NCI-H510A (cell line): ENCODE measurements at regions not wholly inside any gene's neighbourhood (a gene's known extent, or its start where the extent isn't known, plus 50 kb on each side); places are given as distances from the start of the nearest gene placed in this dataset.

ENCODE experiments used
- DNase-seq: peaks from one replicate; lab custom pipeline; 2025; lab: John Stamatoyannopoulos, UW

DNA sequence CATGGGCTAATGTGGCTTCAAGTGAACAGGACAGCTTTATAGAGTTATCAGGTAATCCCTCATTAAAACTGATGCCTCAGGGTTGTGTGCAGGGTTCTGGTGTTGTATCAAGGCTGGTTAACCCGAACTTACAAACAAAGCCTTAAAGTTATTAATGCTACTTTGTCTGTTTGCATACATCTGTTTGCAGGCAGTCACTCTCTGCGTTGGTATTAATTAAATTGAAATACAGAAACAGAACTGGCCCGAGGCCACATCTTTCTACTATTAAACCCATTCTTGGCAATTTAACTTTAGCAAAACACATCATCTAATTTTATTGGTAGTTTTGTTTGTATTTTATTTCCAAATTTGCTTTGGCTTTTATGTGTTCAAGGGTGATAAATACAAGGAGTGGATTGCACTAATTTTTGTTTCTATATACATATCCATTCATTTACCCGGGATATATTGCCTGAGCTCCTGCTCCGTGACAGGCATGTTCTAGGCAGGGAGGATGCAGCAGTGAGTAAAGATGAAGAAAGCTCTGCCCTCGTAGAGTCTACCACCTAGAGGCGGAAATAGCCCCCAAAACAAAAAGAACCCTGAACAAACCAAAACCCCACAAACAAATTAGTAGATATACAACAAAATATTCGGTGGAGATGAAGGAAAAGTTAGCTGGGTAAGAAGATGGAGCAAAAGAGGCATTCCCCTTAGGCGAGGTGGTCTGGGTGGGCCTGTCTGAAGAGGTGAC is 164.2 kb downstream of the MACROH2A1 start:
- DNase-seq: no peak

DNA sequence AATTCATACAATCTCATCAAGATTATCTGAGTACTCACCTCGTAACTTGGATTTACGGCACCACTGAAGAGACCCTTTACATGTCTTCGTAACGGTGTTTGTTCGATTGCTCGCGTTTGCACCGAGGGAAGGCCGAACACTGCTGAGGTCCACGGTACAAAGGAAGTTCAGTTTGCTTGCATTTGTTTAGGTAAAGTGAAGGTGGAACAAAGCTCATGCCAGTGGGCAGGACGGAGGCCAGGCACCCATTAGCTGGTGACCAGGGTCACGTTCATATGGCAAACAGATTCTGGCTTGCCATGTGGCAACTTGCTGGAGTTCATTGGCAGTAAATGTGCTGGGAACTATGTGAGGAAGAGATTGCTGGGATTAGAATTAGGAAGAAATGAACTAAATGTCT is 164.8 kb downstream of the MACROH2A1 start:
- no peak for DNase-seq

DNA sequence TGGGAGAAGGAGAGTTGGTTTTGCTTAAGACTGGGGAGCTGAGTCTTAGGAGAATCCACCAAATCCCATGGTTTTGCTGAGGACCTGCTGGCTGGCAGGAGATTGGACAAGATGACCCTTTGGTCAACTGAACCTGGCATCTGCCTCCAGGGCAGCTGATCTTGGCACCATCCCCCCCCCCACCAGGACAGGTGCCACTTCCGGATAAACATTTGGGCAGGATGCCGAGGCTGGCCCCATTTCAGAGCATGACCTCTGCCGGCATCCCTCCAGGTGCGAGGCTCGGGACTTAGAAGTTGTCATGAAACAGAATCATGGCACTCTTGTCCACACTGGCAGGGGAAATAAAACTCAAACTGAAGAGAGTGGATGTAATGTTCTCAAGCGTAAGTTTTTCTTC is 165.6 kb downstream of the MACROH2A1 start:
- no peak for DNase-seq

DNA sequence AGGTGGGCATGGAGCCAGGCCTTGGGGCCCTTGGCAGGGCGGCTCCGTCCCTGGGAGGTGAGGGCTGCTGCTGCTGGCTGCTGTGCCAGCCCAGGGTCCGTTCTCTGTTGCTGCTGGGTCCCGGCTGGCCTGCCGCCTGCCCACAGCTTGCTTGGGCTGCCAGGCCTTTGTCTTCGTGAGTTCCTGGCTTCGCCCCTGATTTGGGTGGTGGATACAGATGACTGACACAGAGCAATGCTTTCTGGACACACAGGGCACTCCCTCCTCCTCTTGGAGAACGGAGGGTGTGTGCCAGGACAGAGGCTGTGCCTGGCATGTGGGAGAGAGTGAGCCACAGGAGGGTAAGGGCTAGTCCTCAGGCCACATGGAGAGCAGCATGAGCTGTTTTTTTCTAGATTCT is 166.1 kb downstream of the MACROH2A1 start:
- no peak for DNase-seq

DNA sequence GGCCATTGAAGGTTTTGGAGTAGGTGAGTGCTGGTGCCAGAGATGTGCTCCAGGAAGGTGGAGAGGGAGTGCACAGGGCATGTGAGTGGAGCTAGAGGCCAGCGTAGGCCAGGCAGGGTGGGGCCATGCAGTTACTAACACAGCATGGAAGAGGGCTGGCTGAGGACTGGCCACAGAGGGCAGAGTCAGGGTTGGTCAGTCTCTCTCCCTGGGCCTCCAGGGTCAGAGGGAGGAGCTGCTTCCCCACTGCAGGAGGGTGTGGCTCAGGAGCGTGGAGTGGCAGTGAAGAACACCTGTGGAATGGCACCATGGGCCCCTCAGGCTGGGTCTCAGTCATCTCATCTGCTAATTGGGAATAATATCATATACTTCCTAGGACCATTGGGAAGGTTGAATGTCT is 167.7 kb downstream of the MACROH2A1 start:
- no peak for DNase-seq

DNA sequence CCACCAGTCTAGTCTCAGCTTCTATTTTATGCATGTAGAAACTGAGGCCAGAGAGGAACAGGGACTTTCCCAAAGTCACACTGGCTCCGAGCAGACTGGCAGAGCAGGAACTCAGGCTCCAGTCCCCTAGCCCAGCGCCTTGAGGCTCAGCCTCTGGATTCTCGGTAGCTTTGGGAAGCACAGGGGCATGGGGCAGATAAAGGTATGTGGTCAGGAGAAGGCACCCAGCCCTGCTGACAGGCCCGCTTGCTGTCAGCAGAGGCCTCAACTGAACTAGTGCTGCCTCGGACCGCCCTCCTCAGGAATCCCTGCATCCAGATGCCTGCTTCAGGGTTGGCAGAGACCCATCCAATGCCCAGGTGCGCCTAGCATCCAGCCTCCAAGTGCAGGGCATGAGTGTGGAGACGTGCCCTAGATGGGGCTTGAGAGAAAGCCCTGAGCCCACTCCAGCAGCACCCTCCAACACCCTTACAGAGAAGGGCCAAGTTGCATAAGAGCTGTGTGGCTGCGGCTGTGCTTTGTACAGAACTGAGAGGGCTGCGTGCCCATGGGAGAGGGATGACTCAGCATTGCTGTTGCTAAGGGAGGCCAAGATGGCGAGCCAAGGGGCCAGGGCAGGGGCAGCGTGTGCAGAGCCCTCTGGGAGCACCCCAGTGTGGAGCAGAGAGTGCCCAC is 168.6 kb downstream of the MACROH2A1 start:
- DNase-seq: no peak

DNA sequence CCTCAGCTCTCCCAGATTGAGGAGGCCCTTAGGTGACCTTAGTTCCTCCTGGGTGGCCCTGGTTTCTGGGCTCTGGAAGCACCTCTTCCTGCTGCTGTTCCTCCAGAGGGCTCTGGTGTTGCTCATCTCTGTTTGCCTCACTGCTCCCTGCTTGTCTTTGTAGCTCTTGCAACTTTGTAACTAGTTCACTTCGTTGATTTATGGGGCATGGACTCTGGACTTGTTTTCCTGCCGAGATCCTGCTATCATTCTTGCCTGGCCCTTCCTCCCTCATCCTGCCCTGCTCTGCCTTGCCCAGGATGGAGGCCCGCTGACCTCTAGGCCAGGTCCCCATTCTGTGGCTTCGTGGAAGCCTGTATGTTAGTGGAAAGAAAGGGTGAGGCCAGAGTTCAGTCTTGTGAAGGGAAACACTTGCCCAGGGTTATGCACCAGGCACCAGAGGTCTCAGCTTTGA is 169.3 kb downstream of the MACROH2A1 start:
- no peak for DNase-seq

DNA sequence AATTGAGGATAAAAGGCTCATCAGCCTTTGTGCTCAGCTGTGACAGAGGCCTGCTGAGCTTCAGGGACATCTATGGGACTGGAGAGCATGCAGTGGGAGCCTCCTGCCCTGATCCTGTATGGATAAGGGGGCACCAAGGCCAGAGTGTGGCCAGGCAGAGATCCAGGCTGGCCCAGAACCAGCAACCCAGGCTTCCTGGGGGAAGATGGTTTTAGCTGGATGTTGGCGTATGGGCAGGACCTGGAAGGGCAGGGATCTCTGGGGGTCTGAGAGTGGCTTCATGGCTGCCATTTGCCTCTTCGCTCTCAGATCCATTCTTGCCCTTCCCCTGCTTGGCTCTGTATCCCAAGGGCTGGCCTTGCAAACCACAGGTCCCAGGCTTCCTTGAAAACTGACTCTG is 169.9 kb downstream of the MACROH2A1 start:
- DNase-seq: no peak

DNA sequence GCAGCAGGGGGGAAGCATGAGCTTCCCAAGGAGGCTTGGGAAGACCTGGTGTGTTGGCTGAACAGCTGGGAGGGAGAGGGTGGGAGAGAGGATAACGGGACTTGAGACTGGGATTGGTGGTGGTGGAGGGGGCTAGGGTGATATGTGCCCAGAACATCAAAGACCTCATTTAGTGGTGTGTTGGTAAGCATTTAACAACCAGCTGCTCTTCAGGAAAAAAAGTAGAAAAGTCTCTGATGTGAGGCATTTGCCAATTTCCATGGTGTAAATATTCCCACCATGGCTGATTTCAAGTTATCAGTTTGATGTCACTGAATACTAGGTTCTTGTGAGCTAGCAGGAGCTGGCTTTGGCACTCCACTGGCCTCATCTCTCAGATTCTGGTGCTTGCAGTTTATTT is 170.8 kb downstream of the MACROH2A1 start:
- DNase-seq: no peak

DNA sequence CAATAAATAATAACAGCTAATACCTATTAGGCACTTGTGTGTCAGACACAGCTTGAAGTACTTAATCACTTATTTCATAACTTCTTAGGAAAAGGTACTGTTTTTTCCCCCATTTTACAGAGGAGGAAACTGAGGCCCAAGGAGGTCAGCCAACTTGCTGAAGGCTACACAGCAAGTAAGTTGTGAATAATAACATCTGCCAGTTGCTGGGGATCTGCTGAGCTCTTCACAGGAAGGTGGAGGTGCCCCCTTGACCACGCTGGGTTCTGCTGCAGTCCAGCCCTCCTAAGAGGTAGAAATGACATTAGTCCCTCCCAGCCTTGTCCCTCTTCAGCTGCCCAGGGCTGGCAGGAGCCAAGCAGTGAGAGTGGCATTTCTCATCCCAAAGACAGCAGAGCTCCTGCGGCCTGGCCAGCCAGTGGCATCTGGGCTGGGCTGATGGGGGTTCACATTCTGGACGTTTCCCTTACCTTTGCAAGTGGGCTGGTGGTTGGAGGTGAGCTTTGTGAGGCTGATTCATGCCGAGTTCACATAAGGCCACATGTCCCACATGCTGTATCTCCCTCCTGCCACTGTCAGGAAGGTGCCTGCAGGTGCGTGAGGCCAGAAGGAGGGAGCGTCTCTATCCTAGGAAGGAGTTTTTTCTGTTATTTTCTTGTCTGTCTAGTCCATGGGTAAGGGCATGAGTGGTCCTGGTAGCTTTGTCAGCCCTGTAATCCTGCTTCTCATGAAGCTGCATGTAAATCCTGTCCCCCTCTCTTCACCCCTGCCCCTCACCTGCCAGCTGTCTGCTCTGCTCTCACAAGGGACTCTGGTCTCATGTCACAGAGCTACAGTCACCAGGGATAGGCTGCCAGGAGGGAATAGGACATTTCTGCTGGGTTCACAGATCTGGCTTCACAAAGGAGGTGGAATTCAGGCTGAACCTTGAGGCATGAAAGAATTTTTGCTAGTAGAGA is 171.7 kb downstream of the MACROH2A1 start:
- DNase-seq: no peak

DNA sequence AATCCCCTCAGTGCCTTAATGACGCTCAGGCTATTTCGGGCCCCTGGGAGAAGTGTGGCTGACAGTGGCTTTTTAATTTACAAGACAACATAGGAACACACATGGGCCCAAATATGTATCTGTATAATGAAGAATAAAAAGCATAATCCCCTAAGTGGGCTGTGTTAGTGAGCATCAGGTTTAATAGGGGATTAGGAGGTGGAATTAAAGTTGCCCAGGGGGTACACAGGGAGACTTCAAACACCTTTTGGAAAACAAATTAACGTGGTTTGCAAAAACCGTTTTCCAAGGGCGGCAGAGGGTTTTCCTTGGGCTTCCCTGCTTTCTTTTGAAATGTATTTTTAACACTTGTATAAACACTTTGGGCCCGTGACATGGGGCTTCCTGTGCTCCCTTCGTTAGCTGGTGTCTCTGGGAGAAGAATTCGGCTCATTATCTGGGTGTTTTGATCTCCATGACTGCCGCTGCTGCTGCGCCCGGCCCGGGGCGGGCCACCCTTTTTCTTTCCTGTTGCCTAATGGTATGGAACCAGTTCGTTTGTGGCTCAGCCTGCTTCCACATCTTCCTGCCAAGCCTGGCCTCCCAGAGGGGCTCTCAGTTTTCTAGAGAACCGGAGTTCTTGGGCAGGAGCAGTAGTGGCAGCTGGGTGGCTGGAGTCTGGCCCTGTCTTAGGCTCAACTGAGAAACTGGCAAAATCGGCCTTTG is 173.0 kb downstream of the MACROH2A1 start:
- no peak for DNase-seq

DNA sequence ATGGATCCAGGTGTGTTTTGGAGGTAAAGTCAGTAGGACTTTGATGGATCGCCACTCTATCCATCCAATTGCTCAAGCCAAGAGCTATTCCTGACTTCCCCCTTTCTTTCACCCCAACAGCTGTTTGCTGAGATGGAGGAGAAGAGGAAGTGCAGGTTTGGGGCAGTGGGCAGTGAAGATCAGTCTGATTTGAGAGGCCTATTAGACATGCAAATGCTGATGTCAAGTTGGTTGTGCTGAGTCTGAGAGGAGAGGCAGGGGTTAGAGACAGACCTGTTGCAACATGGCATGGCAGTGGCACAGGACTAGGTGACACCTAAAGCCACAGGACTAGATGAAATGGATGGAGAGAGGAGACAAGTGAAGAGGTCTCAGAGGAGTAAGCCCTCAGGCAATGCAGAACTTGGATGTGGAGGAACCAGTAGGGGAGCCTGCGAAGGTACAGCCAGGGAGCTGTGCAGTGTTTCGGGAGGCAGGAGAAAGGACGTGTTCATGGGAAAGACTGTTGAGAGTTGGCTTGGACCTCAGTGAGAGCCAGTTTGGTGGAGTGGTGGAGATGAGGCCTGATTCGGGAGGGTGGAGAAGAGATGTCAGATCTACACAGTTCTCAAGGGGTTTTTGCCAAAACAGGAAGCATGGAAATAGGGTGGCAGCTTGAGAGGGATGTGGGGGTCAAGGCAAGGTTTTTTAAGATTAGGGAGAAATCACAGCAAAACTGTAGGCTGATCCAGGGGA is 175.0 kb downstream of the MACROH2A1 start:
- DNase-seq: no peak

DNA sequence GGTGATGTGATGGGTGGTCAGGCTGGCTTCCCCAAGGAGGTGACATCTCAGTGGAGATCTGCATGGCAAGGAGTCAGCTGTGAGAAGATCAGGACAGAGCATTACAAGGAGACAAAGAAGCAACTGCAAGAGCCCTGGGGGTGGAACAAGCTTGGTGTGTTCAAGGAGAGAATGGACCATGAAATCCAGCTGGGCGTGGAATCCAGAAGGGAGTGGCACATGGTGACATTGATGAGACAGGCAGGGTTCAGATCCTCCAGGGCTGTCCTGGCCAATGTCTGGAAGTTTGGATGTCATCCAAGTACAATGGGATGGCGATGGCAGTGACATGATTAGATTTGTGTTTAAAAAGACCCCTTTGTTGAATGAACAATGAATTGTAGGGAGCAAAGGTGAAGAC is 175.6 kb downstream of the MACROH2A1 start:
- no peak for DNase-seq

DNA sequence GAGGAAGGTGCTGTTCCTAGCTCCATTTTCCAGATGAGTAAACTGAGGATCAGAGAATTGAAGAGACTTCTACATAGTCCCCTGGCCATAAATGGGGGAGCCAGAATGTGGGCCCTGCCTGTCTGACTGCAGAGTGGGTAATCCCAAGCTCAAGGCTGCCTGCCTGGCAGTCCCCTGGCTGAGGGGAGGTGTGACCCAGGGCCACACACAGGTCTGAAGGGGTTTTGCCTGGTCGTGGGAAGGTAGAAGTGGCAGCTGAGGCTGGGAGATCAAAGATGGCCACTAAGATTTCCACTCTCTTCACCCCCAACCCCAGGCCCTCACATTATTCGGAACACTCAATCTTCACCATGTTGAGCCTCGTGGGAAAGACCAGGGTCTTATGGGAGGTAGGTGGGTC is 176.3 kb downstream of the MACROH2A1 start:
- DNase-seq: no peak

DNA sequence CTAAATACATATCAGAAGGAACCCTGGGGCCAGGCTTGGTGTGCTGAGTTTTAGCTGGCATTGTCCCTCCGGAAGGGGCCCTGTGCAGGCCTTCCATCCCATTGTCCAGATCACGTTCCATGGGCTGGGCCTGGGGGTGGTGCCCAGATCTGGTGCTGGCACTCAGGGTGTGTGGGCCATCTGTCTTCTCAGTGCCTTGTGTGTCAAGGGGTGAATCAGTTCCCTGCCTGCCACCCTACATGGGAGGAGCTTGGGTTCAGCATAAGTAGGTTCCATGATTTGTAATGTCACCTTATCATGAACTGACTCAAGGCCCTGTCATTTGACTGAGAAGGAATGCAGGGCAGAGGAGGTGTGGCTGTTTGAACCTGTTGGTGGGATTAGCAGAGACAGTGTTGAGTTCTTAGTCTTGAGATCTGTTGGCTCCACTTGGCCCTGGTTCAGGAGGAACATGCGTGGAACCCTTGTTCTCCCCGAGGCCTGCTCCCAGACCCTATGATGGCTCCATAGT is 176.8 kb downstream of the MACROH2A1 start:
- DNase-seq: no peak

DNA sequence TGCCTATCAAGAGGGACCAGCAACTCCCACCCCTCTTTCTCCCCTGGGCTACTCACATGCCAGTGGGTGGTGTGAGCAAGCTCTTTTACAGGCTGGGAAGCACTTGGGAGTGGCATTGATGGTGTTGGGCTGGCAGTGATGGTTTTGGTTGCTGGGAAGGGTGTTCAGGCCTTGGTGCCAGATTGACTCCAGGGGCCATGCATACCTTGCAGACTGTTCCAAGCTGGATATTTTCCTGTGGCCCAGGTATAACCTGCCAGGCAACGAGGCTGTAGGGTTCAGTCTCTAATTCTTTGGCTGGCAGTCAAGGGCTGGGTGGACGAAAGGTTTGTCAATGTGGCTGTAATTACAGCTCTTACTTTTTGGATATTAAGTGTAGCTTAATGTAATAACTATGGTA is 177.3 kb downstream of the MACROH2A1 start:
- no peak for DNase-seq

DNA sequence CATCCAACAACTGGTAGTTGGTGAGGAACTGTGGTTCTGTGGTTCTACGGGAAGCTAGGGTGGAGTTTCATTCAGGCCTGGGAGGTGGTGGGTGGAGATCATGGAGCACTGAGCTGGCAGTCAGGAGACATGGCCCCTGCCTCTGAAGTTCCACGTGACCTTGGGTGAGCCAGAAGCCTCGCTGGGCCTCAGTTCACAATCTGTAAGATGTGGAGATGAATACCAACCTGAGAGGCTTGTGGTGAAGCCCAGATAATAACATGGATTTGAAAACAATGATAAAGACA is 177.9 kb downstream of the MACROH2A1 start:
- DNase-seq: no peak

DNA sequence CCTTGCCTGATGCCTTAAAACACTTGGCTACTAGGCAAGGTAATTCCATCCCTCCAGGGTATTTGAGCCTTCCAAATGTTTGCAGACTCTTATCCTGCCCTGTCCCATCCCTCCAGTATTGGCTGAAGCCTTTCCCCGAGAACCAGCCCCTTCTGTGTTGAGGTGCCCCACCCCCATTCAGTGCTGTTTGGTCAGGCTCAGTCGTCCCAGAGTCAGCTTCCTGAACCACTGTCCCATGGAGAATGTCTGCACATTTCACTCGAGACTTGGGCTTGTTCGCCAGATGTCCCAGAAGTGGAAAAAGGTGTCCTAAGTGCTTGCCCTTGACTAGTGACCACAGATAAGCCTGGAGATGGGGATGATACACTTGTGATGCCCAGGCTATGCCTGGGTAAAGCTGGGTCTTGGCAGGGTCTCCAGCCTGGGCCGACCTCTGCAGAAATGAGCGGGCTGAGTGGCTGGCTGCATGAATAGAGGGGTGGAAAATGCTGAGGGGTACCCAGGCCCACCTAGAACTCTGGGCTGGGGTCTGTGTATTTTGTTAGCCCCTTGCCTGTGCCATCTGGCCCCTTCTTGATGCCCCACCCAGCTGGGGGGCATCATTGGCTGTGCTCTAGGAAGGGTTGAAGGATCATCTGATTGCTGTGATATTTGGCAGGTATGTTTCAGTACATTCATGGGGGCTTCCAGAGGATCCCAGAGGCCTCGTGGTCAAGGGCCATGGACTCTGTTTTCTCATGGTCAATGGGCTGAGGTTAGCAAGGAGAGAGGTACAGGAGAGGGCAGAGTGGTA is 178.4 kb downstream of the MACROH2A1 start:
- no peak for DNase-seq

DNA sequence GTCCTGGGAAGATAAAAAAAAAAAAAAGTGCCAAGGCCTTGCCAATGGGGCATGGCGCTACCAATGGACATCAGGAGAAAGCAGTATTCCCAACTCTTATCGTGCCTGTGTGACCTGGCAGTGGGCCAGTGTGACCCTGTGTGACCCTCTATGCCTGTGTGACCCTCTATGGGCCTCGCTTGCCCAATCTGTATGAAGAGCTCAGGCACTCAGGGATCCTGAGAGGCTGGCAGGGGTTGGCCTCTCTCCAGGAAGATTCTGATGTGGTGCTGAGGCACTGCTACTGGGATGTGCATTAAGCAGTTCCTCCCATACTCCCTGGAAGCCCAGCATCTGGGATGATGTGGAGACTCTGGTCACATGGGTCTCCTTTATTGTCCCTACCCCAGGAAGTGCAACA is 179.2 kb downstream of the MACROH2A1 start:
- no peak for DNase-seq

DNA sequence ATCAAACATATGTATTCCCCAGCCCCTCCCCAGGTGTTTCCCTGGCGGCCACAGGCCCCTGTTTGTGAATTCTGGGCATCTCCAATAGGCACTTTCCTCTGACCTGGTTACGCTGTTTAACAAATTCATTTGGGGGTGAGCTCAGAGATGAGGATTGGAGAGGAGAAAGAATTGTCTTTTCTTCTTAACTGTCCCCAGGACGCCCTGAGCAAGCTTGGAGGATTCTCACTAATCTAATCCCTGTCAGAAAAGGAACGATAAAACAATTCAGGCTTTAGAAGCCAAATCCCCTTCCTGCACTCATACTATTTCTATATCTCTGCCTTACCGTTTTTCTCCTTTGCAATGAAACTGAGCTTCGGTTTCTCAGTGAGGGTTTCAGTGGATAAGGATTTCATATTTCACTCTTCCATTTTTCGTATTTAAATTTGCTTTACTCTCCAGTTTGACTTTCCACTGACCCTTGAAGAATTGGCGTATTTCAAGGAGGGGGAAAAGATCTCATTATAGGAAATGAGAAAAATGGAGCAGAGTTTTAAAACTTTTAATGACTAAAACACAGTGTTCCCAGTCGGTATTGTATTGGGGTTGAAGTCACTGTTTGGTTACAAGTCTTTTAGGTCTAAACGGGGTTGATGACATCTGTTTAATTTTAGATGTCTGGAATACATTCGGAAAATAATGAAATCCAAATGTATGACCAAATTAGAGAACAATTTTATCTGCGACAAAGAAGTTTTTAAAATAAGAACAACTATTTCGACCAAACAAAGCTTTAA is 180.1 kb downstream of the MACROH2A1 start:
- no peak for DNase-seq
